SK-N-SH treated with all-trans-retinoic acid at 6 μM for 48 hours (cell line): ENCODE measurements at regions not wholly inside any gene's neighbourhood (a gene's known extent, or its start where the extent isn't known, plus 50 kb on each side); places are given as distances from the start of the nearest gene placed in this dataset.
"Not testable (repeated sequence)": the region's sequence is repeated elsewhere in the genome, so short reads cannot be mapped to it uniquely, and the experiment has no call there.

Experiments
- ATAC-seq: fragments of 200-7000 bp; cut with Tn5 transposase; 3 replicates; pipeline ENCODE4 v1.9.1; 2020; ENCODE audit warnings: mild to moderate bottlenecking, moderate library complexity
- ARNTL ChIP-seq: fragments of 450-650 bp; formaldehyde crosslinking; IDR thresholded peaks from 2 replicates; pipeline ENCODE4 v1.5.0; 2020; ENCODE audit warnings: low read depth, mild to moderate bottlenecking, moderate library complexity, borderline replicate concordance
- BACH2 ChIP-seq: fragments of 250-450 bp; sonication (Bioruptor Pico); IDR thresholded peaks from 2 replicates; pipeline ENCODE4 v1.9.0; 2021; ENCODE audit warnings: mild to moderate bottlenecking, borderline replicate concordance
- CSDC2 ChIP-seq: fragments of 250-450 bp; sonication (Bioruptor Pico); IDR thresholded peaks from 2 replicates; pipeline ENCODE4 v1.5.0; 2020; ENCODE audit warnings: mild to moderate bottlenecking, moderate library complexity
- ESRRG ChIP-seq: fragments of 250-450 bp; sonication (Bioruptor Pico); IDR thresholded peaks from 2 replicates; pipeline ENCODE4 v1.6.1; 2021; ENCODE audit warnings: mild to moderate bottlenecking
- GLIS3 ChIP-seq: fragments of 250-450 bp; sonication (Bioruptor Pico); IDR thresholded peaks from 2 replicates; pipeline ENCODE4 v1.5.0; 2020; ENCODE audit warnings: mild to moderate bottlenecking, moderate library complexity
- ISL1 ChIP-seq: fragments of 250-450 bp; sonication (Bioruptor Pico); IDR thresholded peaks from 2 replicates; pipeline ENCODE4 v2.1.2; 2022; ENCODE audit warnings: mild to moderate bottlenecking, moderate library complexity
- OSR1 ChIP-seq: fragments of 250-450 bp; sonication (Bioruptor Pico); IDR thresholded peaks from 2 replicates; pipeline ENCODE4 v1.8.0; 2022; ENCODE audit warnings: moderate library complexity, mild to moderate bottlenecking, inconsistent platforms
- PPARA ChIP-seq: fragments of 250-450 bp; sonication (Bioruptor Pico); IDR thresholded peaks from 2 replicates; pipeline ENCODE4 v1.5.0; 2020; ENCODE audit warnings: mild to moderate bottlenecking, borderline replicate concordance
- RARB ChIP-seq: fragments of 250-450 bp; sonication (Bioruptor Pico); IDR thresholded peaks from 2 replicates; pipeline ENCODE4 v1.8.0; 2021; ENCODE audit warnings: mild to moderate bottlenecking, moderate library complexity
- SNAI2 ChIP-seq: fragments of 250-450 bp; sonication (Bioruptor Pico); IDR thresholded peaks from 2 replicates; pipeline ENCODE4 v1.5.0; 2020; ENCODE audit warnings: mild to moderate bottlenecking, moderate library complexity
- TOX ChIP-seq: fragments of 250-450 bp; sonication (Bioruptor Pico); IDR thresholded peaks from 2 replicates; pipeline ENCODE4 v1.8.0; 2021; ENCODE audit warnings: mild to moderate bottlenecking, moderate library complexity, borderline replicate concordance
- ZC3H10 ChIP-seq: fragments of 250-450 bp; sonication (Bioruptor Pico); IDR thresholded peaks from 2 replicates; pipeline ENCODE4 v1.5.1; 2021; ENCODE audit warnings: mild to moderate bottlenecking, moderate library complexity
- ZFP3 ChIP-seq: fragments of 250-450 bp; sonication (Bioruptor Pico); IDR thresholded peaks from 2 replicates; pipeline ENCODE4 v1.5.0; 2020; ENCODE audit warnings: mild to moderate bottlenecking, moderate library complexity
- ZFP30 ChIP-seq: fragments of 450-650 bp; formaldehyde crosslinking; IDR thresholded peaks from 2 replicates; pipeline ENCODE4 v1.5.0; 2022; ENCODE audit warnings: mild to moderate bottlenecking, moderate library complexity
- ZNF565 ChIP-seq: fragments of 450-650 bp; formaldehyde crosslinking; conservative IDR thresholded peaks from 2 replicates; pipeline ENCODE4 v1.5.0; 2020; ENCODE audit warnings: low read depth, mild to moderate bottlenecking, moderate library complexity
- ZNF70 ChIP-seq: fragments of 450-650 bp; formaldehyde crosslinking; IDR thresholded peaks from 2 replicates; pipeline ENCODE4 v1.5.0; 2020; ENCODE audit warnings: mild to moderate bottlenecking, moderate library complexity
- ZNF8 ChIP-seq: fragments of 450-650 bp; formaldehyde crosslinking; IDR thresholded peaks from 2 replicates; pipeline ENCODE4 v1.5.0; 2020; ENCODE audit warnings: mild to moderate bottlenecking, moderate library complexity
- TF ChIP-seq, protein P1 (sequence below): fragments of 250-450 bp; sonication (Bioruptor Pico); IDR thresholded peaks from 2 replicates; pipeline ENCODE4 v1.5.1; 2020; ENCODE audit warnings: low read depth, mild to moderate bottlenecking, moderate library complexity
- TF ChIP-seq, protein P2 (sequence below): fragments of 250-450 bp; sonication (Bioruptor Pico); IDR thresholded peaks from 2 replicates; pipeline ENCODE4 v1.5.0; 2020; ENCODE audit warnings: mild to moderate bottlenecking, moderate library complexity
- TF ChIP-seq, protein P3 (sequence below): fragments of 250-450 bp; sonication (Bioruptor Pico); IDR thresholded peaks from 2 replicates; pipeline ENCODE4 v1.5.1; 2021; ENCODE audit warnings: mild to moderate bottlenecking, moderate library complexity

DNA sequence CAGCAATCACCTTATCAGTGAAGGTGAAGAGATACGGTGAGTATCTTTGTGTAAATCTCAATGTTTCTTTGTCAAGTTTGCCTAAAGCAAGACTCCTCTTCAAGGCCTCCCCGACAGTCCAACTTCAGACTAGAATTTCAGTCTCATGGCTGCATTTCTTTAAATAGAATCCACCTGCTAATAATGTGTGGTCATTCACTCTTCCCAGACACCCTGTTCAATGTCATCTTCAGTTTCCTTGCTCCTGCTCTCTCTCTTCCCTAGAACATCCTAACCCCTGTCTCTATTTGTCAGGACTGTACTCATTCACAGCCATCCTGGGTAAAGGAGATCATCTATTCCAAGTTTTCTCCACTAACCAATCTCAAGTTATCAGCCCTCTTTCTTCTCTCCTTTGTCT lies 267.3 kb downstream of the EN1 start:
- no peak for ATAC-seq
- TF ChIP-seq ZNF70 (CRISPR knock-in tag) (no peak), GLIS3 (no peak), ZC3H10 (no peak), OSR1 (CRISPR knock-in tag) (no peak), RARB (CRISPR knock-in tag) (no peak), ESRRG (CRISPR knock-in tag) (no peak), SNAI2 (CRISPR knock-in tag) (no peak), CSDC2 (no peak), TOX (CRISPR knock-in tag) (no peak), ZFP30 (CRISPR knock-in tag) (no peak), PPARA (CRISPR knock-in tag) (no peak), ZFP3 (CRISPR knock-in tag) (no peak), ARNTL (no peak), BACH2 (no peak)
- TF ChIP-seq, protein P1, sequence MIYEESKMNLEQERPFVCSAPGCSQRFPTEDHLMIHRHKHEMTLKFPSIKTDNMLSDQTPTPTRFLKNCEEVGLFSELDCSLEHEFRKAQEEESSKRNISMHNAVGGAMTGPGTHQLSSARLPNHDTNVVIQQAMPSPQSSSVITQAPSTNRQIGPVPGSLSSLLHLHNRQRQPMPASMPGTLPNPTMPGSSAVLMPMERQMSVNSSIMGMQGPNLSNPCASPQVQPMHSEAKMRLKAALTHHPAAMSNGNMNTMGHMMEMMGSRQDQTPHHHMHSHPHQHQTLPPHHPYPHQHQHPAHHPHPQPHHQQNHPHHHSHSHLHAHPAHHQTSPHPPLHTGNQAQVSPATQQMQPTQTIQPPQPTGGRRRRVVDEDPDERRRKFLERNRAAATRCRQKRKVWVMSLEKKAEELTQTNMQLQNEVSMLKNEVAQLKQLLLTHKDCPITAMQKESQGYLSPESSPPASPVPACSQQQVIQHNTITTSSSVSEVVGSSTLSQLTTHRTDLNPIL (CRISPR knock-in tag): no peak
- TF ChIP-seq, protein P2, sequence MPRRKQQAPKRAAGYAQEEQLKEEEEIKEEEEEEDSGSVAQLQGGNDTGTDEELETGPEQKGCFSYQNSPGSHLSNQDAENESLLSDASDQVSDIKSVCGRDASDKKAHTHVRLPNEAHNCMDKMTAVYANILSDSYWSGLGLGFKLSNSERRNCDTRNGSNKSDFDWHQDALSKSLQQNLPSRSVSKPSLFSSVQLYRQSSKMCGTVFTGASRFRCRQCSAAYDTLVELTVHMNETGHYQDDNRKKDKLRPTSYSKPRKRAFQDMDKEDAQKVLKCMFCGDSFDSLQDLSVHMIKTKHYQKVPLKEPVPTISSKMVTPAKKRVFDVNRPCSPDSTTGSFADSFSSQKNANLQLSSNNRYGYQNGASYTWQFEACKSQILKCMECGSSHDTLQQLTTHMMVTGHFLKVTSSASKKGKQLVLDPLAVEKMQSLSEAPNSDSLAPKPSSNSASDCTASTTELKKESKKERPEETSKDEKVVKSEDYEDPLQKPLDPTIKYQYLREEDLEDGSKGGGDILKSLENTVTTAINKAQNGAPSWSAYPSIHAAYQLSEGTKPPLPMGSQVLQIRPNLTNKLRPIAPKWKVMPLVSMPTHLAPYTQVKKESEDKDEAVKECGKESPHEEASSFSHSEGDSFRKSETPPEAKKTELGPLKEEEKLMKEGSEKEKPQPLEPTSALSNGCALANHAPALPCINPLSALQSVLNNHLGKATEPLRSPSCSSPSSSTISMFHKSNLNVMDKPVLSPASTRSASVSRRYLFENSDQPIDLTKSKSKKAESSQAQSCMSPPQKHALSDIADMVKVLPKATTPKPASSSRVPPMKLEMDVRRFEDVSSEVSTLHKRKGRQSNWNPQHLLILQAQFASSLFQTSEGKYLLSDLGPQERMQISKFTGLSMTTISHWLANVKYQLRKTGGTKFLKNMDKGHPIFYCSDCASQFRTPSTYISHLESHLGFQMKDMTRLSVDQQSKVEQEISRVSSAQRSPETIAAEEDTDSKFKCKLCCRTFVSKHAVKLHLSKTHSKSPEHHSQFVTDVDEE (CRISPR knock-in tag): no peak
- TF ChIP-seq, protein P3, sequence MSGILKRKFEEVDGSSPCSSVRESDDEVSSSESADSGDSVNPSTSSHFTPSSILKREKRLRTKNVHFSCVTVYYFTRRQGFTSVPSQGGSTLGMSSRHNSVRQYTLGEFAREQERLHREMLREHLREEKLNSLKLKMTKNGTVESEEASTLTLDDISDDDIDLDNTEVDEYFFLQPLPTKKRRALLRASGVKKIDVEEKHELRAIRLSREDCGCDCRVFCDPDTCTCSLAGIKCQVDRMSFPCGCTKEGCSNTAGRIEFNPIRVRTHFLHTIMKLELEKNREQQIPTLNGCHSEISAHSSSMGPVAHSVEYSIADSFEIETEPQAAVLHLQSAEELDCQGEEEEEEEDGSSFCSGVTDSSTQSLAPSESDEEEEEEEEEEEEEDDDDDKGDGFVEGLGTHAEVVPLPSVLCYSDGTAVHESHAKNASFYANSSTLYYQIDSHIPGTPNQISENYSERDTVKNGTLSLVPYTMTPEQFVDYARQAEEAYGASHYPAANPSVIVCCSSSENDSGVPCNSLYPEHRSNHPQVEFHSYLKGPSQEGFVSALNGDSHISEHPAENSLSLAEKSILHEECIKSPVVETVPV (CRISPR knock-in tag): no peak

DNA sequence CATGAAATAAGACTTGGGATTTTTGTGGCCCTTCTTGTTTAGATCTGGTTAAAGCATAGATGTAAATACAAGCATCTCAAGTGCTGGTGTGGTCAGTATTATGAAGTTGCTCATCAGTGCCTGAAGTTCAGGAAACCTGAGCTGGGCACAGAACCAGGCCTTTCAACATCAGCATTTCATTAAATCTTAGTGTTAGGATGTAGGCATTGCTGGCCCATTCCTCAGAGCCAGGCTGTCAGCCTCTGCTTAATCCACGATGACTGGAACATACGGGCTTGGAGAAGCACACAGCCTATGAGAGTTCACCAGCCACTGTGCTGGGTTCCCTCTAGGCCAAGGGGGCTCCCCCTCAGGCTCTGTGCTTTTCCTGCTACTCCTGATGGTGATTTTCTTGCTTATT lies 270.2 kb downstream of the EN1 start:
- no peak for TF ChIP-seq ZNF70 (CRISPR knock-in tag)
- no peak for TF ChIP-seq GLIS3
- TF ChIP-seq PPARA (CRISPR knock-in tag): no peak
- TF ChIP-seq ARNTL: no peak
- no peak for TF ChIP-seq ZNF8 (CRISPR knock-in tag)
- TF ChIP-seq, protein P3 (CRISPR knock-in tag): no peak
- TF ChIP-seq ZC3H10: no peak
- TF ChIP-seq ESRRG (CRISPR knock-in tag): no peak
- TF ChIP-seq OSR1 (CRISPR knock-in tag): no peak

DNA sequence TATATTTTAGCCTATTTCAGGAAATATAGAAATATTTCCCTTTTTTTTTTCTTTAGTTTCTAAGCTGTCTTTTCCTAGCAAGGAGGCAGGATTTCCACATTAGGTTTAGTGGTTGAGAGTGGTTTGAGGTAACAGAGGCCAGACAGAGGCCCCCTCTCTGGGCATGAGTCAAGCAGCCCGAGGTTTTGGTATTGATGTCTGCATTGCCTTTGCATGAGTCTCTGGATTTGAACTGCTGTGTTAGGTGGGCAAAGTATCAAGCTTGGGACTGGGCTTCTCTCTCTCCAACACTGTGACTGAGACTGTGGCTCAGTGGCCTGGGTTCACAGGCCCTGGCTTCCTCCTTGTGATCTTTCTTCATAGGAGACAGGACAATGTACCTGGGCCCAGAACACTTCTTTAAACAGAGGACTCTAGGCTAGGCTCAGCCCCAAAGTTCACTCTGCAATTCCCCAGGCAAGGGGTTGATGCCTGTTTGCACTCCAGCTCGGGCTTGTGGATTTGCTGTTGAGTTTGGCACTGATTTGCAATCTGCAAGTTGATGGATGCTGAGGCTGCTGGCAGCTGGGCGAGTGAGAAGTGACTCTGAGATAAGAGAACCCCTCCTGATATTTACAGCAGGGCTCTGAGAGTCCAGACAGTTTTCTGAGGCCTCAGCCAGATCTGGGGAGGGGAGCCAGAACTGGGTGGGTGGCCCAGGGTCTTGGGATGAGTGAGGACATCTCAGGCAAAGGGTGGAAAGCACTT lies 271.2 kb downstream of the EN1 start:
- TF ChIP-seq PPARA (CRISPR knock-in tag) (no peak), ZFP30 (CRISPR knock-in tag) (no peak), ZNF8 (CRISPR knock-in tag) (no peak), TOX (CRISPR knock-in tag) (no peak), OSR1 (CRISPR knock-in tag) (no peak), ESRRG (CRISPR knock-in tag) (no peak), ISL1 (CRISPR knock-in tag) (no peak), GLIS3 (no peak), ZC3H10 (no peak), ZNF565 (CRISPR knock-in tag) (no peak), ZFP3 (CRISPR knock-in tag) (no peak)
- TF ChIP-seq, protein P1 (CRISPR knock-in tag): no peak
- TF ChIP-seq, protein P3 (CRISPR knock-in tag): no peak

More for the DNA sequence above, 270.2 kb downstream of the EN1 start:
- no peak for ATAC-seq

DNA sequence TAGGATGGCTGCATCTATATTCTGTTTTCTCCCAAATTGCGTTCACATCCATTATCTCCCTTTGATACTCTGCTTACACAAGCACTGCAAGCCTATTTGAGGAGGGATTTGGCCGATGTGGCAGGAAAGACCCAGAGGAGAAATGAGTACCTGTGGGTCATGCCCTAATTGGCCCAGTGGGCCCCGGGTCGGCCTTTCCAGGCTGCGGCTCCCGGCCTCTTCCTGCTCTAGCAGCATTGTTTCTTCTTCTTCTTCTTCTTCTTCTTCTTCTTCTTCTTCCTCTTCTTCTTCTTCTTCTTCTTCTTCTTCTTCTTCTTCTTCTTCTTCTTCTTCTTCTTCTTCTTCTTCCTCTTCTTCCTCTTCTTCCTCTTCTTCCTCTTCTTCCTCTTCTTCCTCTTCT lies 275.1 kb downstream of the EN1 start:
- ATAC-seq: not testable (repeated sequence)

More for the DNA sequence above, 271.2 kb downstream of the EN1 start:
- no peak for ATAC-seq
